NCI-H345 (cell line): ENCODE measurements at regions not wholly inside any gene's neighbourhood (a gene's known extent, or its start where the extent isn't known, plus 50 kb on each side); places are given as distances from the start of the nearest gene placed in this dataset.
"Not testable (repeated sequence)": the region's sequence is repeated elsewhere in the genome, so short reads cannot be mapped to it uniquely, and the experiment has no call there.

Source experiments
- DNase-seq: peaks from one replicate; lab custom pipeline; 2025; lab: John Stamatoyannopoulos, UW

DNA sequence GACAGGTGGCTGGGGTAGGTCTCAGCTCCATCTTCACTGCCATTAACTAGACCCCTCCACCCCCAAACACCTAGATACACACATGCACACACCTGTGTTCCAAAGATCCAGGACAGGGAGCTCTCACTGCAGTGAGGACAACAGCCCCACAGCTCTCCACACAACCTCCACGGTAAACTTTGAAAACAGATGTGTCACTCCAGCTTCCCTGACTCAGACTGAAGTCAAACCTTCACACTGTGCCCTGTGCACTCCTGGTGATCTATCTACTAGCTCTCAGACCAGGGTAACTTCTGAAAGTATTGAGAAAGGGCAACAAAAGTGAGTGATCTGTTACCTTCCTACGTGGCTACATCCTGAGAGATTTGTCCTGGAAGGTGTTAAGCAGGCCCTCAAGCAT, 519.8 kb downstream of the XPNPEP1 start:
- no peak for DNase-seq

DNA sequence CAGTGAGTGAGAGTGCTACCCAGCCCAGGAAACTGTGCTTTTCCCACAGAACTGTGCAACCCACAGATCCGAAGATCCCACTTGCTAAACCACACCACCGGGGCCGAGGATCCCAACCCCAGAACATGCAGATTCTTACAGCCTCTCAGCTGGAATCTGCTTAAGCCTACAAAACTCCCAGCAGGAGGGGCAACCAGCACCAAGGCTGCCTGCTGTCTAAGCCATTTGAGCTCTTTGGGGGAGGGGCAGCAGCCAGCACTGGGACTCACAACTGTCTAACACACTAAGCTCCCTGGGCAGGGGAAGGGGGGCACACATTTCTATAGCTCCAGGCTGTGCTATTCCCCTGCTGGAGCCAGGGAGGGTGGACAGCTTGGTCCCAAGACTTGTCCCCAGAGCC, 529.9 kb downstream of the XPNPEP1 start:
- no peak for DNase-seq

DNA sequence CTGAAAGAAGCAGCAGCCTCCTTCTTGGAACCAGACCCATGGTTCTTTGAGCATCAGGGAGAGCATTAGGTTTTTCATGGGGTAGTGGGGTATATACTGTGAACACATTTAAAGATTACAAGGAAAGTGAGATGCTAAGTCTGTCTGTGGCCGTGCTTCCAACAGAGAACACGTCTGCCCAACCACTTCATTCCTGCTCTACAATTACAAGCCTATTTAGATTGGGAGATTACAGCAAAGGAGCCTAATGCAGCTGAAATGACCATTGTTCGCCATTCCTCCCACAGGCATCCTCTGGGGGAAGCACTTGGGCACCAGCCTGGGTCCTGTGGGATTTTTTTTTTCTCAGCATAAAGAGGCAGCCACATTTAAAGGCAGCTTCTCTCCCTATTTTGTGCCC, 536.4 kb downstream of the XPNPEP1 start:
- DNase-seq: no peak

DNA sequence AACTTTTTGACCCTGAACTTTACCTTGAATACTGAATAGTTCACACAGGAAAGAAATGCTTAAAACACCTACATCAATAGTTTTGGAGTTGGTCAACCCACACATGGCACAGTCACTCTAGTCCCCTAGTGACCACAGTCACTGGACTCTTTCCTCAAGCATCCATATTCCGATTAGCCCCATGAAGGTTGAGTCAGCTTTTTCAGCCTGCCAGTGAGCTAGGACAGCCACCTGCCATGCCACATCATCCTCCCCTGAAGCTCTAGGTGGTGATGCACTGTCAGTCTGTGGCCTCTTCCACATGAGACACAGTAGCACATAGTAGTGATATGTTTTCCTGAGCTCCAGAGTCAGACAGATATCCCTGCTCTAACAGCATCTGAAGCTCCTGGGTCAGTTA, 537.2 kb downstream of the XPNPEP1 start:
- DNase-seq: no peak

DNA sequence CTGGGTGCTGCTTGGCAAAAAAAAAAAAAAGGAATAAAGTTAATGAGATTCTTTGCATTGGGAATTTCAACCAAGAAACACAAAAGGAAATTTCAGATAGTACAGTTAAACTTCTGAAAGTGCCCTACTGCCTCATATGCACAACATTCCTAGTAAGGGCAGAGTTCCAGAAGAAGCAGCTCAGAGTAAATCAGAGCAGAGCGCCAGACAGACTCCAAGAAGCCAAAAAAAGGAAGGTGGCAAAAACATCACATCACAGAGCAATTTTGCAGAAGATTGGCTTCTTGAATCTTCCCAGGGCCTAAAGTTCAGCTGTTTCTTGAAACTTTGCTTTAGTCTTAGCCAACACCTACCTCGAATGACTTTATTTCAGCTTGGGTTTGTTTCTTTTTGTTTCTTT, 544.1 kb downstream of the XPNPEP1 start:
- DNase-seq: no peak

DNA sequence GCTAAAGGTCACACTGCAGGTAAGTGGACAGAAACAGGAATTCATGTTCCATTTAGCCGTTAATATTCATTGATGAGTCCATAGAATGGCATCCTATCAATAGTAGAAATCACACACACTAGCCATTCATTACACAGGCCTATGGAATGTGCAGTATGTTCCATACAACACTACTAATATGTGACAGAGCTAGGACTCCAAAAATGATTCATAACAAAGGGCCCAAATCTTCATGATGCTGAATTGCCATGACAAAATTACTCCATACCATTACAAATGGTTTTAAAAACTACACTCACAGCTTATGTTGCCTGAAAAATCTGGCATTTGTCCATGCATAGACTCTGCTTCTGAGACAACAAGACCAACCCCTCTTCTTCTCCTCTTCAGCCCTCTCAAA, 549.1 kb downstream of the XPNPEP1 start:
- no peak for DNase-seq

DNA sequence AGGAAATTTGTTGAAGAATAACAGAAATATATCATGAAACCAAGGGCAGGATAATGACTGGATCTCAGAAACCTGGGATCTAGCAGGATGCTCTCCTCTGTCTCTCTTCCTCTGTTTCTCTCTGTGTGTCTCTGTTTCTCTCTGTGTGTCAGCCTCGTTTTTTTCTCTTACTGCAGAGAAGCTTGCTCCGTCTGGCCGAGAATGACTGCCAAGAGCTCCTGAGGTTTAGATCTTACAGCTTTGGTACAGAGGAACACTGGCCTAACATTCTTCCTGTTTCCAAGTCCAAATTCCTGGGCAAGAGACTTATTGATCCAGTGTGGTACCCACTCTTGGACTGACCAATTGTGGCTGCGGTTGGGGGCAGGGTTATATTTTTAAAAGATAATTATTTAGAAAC, 564.0 kb downstream of the XPNPEP1 start:
- DNase-seq: no peak

DNA sequence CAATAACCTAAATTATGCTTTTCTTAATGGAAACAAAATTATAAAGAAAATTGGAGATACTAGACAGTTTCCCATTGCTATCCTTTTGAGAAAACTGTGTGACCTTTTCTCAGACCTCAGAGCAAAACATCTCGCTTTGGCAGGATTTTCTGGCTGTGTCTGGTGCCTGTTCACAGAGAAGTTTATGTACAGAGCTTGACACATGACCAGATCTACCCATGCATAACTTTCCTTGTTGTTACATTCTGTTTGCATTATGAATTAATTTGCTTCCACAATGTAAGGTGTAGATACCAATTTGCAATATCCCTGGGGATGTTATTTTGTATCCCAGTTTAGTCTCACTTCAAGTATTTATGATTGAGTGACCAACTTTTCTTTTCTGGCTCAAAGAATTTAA, 565.0 kb downstream of the XPNPEP1 start:
- no peak for DNase-seq

DNA sequence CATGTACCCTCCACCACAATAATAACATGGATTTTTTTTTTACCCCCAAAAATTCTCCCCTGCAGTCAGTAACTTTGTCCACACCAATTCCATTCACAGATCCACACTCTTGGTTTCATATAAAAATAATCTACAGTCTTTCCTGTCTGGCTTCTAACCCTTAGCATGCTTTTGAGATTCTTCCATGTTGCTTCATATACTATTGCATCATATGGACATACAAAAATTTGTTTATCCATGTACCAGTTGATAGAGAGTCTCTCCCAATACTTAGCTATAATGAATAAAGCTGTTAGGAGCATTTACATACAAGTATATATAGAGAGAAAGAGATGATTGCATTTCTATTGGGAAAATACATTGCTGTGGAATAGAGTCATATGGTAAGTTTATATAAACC, 575.0 kb downstream of the XPNPEP1 start:
- no peak for DNase-seq

DNA sequence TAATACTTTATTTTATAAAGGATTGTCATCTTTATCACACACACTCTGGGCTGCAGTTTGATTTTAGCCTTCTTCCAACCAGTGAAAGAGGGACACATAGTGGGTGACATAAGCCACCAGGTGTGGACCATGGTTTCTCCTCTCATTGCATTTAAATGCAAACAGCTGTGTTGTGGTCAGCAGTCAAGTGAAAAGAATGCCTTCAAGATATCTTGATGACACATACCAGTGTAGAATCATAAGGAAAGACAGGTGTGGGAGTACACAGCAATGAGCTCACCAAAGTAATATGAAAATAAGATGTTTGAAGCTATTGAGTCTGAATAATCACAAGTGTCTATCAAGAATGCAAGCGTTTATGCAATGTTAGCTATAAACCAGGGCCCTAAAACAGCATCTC, 580.0 kb downstream of the XPNPEP1 start:
- DNase-seq: no peak

DNA sequence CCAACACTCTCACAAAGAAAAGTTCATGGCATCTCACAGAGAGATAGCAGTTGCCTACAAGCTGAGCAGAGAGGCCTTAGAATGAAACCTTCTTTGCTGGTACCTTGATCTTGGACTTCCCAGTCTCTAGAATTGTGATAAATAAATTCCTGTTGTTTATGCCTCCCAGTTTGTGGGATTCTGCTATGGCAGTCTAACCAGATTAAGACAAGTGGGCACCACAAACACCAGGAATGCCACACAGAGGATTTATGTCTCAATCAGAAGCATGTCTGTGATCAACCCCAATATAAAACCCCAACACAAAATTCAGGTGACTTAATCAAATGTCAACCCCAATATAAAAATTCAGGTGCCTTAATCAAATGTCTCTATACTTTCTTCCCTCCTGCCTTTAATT, 581.3 kb downstream of the XPNPEP1 start:
- DNase-seq: no peak

DNA sequence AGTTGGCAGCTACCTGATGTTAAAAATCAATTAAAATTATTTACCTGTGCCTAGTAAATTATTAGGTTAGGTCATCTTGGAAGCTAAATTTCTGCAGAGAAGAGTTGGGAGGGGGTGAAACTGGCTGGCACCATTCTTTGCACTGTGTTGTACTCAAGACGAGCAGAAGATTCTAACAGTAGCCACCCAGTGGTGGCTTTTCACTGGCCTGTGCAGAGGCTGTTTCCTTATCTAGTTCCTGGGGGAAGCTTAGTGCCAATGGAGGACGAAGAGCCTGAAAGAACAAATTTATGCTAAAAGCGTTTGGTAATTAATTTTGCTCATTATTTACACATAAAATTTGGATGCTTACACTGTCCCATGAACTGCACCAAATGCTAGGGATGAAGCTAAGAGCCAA, 595.3 kb downstream of the XPNPEP1 start:
- no peak for DNase-seq

DNA sequence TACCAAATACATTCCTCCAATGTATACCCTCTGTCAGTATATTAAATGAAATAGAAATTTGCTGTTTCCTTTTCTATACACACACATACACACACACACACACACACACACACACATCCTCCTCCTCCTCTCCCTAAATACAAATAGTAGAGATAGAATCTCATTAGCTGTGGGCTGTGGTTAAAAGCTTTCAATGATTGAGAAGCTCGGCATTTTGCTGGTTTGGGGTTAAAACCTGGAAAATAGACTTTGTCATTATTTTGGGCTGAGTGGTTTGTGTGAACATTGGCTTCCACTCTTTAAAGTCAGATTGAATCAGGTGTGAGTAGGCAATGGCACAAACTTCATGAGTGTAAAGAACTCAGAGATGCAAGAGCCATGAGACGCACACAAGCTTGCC, 596.0 kb downstream of the XPNPEP1 start:
- DNase-seq: no peak

DNA sequence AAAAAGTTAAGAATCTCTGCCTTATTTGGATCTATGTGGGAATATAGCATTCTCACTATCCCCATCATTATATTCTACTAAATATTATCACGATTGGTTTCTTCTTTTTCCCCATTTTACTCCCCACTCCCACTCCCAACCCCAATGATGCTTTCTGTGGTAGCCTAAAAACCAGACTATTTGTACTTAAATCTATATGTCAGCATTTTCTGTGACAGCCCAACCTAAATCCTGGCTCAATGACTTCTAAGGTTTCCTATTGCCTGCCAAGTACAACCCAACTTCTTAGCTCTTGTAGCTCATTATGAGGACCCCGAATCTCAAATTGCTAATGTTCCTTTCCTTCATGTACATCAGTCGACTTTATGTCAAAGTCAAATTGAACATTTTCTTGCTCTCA, 598.6 kb downstream of the XPNPEP1 start:
- DNase-seq: no peak

DNA sequence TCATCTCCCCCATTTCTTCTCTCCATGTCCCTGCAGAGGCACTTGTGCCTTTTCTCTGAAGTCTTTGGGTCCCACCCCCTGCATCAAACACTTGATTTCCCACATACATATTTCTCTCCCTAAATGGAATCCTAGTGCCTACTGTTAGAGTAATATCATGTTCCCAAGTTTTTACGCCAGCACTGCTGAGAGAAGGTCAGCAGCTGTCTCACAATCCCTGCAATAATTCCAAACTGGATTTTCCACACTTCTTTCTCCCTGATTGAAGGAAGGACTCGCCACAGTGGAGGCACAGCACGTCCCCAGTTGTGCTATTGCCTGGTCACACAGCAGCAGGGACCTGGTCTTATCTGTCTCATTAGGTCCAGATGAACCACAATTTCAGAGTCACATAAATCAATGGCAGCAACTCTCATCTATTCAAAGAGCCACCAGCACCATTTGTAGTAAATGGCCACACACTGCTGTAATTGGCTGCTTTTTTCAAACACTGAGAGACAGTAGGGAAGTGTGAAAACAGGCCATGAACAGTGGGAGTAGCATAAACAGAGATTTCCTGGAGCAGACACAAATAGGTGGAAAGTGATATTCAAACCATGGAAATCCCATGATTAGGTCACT, 605.5 kb downstream of the XPNPEP1 start:
- DNase-seq: no peak

DNA sequence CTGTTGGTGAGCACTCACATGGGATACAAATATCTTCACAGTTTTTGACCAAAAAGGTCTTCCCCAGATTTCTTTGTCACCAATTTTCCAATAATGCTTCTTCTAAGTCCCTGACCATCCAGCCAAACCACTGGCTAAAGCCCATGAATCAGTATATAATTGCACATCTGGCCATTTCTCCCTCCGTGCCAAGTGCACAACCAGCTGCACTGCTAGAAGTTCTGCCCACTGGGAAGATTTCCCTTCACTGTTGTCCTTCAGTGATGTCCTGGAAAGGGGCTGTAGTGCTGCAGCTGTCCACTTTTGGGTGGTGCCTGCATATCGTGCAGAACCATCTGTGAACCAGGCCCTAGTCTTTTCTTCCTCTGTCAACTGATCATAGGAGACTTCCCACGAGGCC, 609.3 kb downstream of the XPNPEP1 start:
- not testable (repeated sequence) for DNase-seq

DNA sequence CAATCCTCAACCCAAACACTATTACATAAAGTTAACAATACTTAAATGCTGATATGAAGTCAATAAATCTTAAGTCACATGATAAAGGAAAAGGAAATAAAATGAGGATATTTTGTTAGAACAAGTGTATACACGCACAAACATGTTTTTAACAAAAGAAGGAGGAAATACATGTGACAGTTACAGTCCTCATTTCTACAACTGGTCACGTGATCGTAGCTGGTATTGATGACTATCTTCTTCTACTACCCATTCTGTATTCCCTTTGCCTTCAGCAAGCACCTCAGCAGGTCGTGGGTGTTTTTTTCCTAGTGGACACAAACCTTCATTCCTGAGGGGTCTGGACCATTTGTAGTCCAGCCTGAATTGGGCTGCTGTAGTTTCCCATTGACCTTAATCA, 610.8 kb downstream of the XPNPEP1 start:
- DNase-seq: not testable (repeated sequence)

DNA sequence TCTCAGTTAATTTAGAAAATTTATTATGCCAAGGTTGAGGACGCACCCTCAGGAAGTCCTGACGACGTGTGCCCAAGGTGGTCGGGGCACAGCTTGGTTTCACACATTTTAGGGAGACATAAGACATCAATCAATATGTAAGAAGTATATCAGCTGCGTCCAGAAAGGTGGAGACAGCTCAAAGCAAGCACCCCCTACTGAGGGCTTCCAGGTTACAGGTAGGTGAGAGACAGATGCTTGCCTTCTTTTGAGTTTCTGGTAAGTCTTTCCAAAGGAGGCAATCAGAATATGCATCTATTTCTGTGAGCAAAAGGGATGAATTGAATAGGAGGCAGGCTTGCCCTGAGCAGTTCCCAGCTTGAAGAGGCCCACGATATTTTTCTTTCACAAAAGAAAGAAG, 614.3 kb downstream of the XPNPEP1 start:
- DNase-seq: no peak

DNA sequence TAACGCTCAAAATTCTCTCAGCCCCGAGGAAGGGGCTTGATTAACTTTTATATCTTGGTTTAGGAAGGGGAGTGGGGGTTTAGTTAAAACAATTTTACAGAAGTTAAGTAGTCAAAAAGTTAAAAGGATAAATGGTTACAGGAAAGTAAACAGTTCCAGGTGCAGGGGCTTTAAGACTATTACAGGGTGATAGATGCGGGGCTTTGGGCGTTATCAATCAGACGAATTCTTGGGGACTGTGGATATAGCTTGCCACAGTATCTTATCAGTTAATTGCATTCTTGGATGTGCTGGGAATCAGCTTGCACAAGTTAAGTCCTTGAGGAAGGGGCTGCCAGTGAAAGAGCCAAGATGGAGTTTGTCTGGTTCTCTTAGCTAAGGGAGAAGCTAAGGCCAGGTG, 616.2 kb downstream of the XPNPEP1 start:
- not testable (repeated sequence) for DNase-seq

DNA sequence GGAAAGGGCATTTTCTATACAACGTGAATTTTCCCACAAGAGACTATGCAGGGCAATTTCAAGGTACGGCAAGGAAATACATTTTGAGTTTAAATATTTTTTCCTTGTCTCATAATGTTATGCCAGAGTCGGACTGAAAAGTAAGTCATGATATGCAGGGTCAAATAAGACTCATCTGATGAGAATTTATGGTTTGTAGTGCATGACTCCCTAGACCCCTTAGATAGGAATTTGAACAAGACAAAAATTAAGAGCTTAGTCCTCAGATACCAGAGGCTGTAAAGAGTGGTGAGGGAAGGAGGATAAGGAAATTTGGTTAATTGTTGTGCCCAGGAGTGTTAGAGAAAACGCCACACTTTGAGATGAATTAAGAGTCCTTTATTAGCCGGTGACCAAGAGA, 616.6 kb downstream of the XPNPEP1 start:
- DNase-seq: no peak

DNA sequence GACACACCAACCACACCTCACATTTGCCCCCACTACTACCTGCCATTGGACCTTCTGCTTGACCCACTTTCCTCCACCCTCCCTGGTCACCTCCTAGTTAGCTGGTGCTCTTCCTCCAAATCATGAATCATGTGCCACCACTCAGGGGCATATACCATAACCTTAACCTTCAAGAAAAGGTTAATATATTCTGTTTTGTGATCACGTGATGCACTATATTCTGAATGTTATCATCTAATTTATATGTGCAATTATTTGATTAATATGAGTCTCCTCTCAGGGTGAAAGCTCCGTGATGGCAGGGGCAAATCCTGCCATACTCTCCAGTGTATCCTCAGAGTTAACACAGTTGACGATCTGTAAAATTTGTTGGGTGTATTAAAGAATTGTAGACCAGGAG, 635.5 kb downstream of the XPNPEP1 start:
- DNase-seq: no peak

DNA sequence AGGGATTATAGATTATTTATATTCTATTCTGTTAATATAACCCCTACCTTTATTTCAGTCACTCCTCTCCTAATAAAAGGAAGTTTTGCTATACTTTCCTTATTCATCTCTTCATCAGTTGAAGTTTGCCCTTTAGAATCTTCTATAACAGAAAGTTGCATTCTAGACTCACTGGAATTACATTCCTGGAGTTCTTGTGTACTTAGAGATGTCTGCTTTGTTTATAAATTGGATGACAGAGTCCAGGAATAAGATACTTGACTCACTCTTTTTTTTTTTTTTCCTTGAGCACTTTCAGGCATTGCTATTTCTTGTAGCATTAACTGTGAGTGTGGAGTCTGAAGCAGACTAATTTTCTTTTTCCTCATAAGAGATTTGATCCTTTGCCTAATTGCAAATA, 640.8 kb downstream of the XPNPEP1 start:
- DNase-seq: no peak

DNA sequence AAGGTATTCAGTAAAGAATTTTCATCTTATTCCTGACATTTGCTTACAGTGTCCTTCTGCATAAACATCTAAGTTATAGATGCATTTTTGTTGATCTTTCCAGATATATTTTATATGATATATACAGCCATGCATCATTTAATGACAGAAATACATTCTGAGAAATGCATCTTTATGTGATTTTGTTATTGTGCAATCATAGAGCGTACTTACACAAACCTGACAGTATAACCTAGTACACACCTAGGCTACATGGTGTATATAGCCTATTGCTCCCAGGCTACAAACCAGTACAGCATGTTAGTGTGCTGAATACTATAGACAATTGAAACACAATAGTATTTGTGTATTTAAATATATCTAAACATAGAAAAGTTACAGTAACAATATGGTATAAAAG, 642.0 kb downstream of the XPNPEP1 start:
- no peak for DNase-seq

DNA sequence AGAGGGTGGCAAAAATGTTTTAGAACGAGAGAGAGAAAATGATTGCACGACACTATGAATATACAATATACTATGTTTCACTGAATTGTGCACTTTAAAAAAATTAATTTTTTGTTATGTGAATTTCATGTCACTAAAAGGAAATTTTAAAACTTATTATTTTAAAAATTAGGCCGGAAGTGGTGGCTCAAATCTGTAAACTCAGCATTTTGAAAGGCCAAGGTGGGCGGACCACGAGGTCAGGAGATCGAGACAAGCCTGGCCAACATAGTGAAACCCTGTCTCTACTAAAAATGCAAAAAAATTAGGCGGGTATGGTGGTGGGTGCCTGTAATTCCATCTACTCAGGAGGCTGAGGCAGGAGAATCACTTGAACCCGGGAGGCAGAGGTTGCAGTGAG, 642.5 kb downstream of the XPNPEP1 start:
- DNase-seq: no peak

DNA sequence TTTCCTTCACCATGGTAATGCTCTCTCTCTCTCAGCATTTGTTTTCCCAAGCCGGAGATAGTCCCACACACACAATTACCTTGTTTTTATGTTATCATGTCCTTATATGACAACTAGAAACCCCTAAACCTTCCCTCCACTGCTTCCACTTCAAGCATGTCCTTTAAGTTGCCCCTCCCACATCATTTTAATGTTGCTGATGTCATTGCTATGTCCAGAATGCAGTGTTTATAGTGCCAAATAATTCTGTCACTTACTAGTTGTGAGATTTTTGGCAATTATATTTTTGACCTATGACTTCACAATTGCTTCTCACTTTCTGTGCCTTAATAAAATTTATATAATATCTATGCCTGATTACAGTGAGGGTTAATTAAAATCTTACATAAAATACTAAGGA, 645.9 kb downstream of the XPNPEP1 start:
- no peak for DNase-seq
